ENCODE measurements at regions not wholly inside any gene's neighbourhood (a gene's known extent, or its start where the extent isn't known, plus 50 kb on each side); places are given as distances from the start of the nearest gene placed in this dataset.

DNA sequence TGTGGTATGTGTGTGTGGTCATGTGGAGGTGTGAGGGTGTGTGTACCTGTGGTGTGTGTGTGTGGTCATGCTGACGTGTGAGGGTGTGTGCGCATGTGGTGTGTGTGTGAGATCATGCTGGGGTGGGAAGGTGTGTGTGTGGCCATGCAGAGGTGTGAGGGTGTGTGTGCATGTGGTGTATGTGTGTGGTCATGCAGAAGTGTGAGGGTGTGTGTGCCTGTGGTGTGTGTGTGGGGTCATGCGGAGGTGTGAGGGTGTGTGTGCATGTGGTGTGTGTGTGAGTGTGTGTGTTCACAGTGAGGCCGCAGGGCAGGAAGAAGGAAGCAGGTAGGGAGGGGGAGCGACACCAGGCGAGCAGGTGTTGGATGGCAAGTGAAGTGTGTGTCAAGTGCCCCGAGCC is 259.0 kb downstream of the LOXHD1 start:
- TF ChIP-seq POLR2AphosphoS5 (IDR thresholded peaks at IDR 0.05; ENCODE audit: low read depth, low read length) (no peak), SIN3A (IDR thresholded peaks at IDR 0.05; ENCODE audit: borderline replicate concordance, insufficient read depth, low read length) (no peak), TAF1 (IDR thresholded peaks at IDR 0.05; ENCODE audit: borderline replicate concordance, insufficient read depth, low read length) (no peak), FOXP2 (optimal IDR thresholded peaks at IDR 0.05; ENCODE audit: borderline replicate concordance, extremely low read depth, extremely low read length, insufficient read depth) (no peak)
- TF ChIP-seq, protein P1, sequence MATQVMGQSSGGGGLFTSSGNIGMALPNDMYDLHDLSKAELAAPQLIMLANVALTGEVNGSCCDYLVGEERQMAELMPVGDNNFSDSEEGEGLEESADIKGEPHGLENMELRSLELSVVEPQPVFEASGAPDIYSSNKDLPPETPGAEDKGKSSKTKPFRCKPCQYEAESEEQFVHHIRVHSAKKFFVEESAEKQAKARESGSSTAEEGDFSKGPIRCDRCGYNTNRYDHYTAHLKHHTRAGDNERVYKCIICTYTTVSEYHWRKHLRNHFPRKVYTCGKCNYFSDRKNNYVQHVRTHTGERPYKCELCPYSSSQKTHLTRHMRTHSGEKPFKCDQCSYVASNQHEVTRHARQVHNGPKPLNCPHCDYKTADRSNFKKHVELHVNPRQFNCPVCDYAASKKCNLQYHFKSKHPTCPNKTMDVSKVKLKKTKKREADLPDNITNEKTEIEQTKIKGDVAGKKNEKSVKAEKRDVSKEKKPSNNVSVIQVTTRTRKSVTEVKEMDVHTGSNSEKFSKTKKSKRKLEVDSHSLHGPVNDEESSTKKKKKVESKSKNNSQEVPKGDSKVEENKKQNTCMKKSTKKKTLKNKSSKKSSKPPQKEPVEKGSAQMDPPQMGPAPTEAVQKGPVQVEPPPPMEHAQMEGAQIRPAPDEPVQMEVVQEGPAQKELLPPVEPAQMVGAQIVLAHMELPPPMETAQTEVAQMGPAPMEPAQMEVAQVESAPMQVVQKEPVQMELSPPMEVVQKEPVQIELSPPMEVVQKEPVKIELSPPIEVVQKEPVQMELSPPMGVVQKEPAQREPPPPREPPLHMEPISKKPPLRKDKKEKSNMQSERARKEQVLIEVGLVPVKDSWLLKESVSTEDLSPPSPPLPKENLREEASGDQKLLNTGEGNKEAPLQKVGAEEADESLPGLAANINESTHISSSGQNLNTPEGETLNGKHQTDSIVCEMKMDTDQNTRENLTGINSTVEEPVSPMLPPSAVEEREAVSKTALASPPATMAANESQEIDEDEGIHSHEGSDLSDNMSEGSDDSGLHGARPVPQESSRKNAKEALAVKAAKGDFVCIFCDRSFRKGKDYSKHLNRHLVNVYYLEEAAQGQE (IDR thresholded peaks at IDR 0.05; ENCODE audit: insufficient read depth in 1 of 2, low read depth in 2 of 2, low read length in 2 of 2), result no peak

Data from PFSK-1 (cell line).